ENCODE measurements at regions not wholly inside any gene's neighbourhood (a gene's known extent, or its start where the extent isn't known, plus 50 kb on each side); places are given as distances from the start of the nearest gene placed in this dataset.

DNA sequence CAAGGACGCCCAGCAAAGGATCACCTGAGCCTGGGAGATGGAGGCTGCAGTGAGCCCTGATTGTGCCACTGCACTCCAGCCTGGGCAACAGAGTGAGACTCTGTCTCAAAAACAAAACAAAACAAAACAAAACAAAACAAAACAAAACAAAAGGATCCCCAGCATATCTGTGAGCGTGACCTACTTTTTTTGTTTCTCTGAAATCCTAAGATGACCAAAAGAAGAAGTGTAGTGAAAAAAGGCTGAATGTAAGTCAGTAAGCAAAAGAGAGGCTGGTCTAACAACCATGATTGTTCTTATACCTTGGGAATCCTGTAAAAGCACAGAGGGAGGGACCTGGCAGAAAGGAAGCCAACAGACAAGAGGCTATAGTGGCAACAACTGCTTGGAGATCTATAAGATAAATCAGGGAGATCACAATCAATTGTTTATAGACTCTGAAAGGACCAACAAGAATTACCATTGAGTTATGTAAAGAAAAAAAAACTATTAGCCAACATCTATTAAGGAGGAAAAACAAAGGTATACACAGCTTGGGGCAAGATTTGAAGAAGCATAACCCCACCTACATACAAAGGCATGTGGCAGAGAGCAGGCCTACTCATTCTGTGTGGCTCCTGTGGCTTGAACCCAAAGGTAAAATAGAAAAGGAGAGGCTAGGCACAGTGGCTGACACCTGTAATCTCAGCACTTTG, 255.2 kb upstream of the KLF14 start:
- in situ Hi-C loops (cut with HindIII; ENCODE audit: low sequenced_read_pairs), result no loop called here
- no peak for DNase-seq (ENCODE audit: low read depth, low spot score)
- no peak overlapping the region for H3K4me3 ChIP-seq (ENCODE audit: low read depth, low read length)
- TF ChIP-seq, protein P1, sequence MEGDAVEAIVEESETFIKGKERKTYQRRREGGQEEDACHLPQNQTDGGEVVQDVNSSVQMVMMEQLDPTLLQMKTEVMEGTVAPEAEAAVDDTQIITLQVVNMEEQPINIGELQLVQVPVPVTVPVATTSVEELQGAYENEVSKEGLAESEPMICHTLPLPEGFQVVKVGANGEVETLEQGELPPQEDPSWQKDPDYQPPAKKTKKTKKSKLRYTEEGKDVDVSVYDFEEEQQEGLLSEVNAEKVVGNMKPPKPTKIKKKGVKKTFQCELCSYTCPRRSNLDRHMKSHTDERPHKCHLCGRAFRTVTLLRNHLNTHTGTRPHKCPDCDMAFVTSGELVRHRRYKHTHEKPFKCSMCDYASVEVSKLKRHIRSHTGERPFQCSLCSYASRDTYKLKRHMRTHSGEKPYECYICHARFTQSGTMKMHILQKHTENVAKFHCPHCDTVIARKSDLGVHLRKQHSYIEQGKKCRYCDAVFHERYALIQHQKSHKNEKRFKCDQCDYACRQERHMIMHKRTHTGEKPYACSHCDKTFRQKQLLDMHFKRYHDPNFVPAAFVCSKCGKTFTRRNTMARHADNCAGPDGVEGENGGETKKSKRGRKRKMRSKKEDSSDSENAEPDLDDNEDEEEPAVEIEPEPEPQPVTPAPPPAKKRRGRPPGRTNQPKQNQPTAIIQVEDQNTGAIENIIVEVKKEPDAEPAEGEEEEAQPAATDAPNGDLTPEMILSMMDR (IDR thresholded peaks at IDR 0.05; ENCODE audit: low read depth, low read length), result no peak

DNA sequence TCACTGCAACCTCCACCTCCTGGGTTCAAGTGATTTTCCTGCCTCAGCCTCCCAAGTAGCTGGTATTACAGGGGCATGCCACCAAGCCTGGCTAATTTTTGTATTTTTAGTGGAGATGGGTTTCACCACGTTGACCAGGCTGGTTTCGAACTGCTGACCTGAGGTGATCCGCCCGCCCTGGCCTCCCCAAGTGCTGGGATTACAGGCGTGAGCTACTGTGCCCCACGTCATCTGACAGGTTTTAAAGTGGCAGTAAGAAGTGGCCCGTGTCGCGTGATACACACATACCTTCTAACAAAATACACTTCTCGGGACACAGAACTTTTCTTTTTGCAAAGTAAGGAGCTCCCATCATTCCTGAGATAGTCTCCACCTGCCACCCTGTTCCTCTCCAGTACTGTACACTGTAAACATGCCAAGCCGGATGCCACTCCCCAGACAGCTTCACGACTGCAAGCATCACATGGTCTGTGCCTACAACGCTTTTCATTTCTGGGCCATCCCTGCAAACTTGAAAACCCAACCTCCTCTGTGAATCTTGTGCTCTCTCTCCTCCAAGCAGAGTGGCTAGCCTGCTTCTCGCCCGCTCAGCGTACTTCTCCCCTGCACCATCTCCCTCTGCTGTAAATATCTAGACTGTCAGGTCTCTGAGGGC, 256.3 kb upstream of the KLF14 start:
- in situ Hi-C loops (cut with HindIII; ENCODE audit: low sequenced_read_pairs), result no loop called here
- no peak overlapping the region for H3K4me3 ChIP-seq (ENCODE audit: low read depth, low read length)
- DNase-seq (ENCODE audit: low read depth, low spot score), result no peak

DNA sequence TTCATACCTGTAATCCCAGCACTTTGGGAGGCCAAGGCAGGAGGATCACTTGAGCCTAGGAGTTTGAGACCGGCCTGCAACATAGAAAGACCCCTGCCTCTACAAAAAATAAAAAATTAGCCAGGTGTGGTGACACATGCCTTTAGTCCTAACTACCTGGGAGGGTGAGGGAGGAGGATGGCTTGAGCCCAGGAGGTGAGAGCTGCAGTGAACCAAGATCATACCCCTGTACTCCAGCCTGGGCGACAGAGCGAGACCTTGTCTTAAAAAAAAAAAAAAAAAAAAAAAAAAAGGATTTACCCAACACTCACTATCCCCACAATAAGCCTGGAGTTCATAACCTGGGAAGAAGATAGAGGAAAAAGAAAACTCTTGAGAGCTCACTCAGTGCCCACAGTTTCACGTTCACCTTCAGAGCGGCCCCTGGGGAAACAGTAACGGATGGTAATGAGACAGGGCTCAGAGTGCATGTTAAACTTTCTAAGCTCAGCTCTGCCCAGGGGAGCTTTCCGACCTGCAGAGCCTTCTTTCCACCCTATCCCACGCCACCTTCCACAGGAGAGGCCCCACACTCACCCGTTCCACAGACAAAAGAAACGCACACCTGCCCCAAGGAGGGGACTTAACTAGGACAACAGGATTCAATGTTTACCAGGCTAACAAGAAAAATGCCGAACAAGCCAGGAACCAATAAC, 259.8 kb upstream of the KLF14 start:
- in situ Hi-C loops (cut with HindIII; ENCODE audit: low sequenced_read_pairs), result no loop called here
- no peak for DNase-seq (ENCODE audit: low read depth, low spot score)
- TF ChIP-seq, protein P1 (IDR thresholded peaks at IDR 0.05; ENCODE audit: low read depth, low read length), result no peak
- H3K4me3 ChIP-seq (ENCODE audit: low read depth, low read length), result no peak overlapping the region

More for the DNA sequence above, 256.3 kb upstream of the KLF14 start:
- TF ChIP-seq, protein P1 (IDR thresholded peaks at IDR 0.05; ENCODE audit: low read depth, low read length), result no peak

DNA sequence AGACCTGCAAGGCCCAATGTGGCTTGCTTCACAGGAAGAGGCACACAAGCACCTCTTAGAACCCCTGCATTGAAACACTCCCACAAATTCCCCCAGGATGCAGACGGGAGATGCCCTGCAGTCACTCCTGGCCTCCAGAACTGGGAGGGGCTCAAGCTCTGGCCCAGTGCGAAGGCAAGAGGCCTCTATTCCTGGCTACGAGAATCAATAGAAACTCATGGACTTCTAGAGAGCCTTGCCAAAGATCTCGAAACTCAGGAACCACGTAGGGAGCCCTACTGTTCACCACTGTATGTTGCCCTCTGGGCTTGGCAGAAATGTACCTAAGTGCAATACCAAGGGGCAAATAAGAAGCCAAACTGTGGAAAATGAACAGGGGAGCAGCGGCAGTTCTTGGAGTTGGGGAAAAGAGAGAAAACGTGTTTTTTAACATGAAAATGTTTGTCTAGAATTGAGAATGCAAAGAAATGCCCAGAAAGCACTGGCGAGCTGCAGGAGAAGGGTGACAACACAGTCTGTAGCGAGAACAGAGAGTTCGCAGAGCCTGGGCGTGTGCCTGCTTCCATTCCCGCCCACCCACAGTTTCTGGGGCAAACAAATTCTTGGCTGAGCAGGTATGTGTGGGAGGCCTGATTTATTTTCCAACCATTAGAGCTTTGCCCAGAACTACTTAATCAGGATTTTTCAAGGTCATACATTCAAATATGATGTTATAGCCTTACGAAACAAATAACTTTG, 260.5 kb upstream of the KLF14 start:
- in situ Hi-C loops (cut with HindIII; ENCODE audit: low sequenced_read_pairs), result no loop called here

DNA sequence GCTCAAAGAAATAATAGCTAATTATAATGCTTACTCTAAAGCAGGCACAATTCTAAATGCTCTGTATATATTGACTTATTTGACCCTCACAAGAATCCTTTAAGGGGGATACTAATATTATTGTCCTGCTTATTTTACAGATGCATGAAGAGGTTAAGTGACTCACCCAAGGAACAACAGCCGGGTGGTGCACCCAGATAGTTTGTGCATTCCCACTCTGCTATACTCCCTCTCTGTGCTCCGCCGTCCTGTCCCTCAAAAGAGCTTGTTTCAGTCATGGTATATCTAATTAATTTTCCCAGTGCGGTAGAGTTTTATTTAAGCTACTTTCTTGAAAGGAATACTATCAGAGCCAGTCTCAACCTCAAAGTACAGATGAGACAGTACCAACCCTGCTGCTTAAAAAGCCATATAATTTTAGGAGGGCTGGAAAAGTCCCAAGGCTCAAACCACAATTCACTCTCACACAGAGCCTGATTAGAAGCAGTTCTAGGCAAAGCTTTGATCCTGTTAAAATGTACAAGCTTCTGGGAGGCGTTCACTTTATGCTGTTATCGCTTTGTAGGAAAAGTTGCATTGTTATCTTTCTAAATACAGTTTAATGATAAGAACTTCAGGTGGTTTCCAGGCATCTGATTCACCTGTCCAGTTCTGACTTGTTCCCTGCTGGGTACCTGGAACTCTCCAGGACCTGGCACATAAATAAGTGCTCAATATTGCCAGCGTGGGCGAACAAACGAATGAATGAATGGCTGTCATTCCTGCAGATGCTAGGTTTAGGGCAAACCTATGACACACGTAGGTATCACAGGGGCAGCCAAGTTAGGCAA, 261.5 kb upstream of the KLF14 start:
- H3K4me3 ChIP-seq (ENCODE audit: low read depth, low read length), result no peak overlapping the region
- DNase-seq (ENCODE audit: low read depth, low spot score), result peak; percentile 58
- TF ChIP-seq, protein P1 (IDR thresholded peaks at IDR 0.05; ENCODE audit: low read depth, low read length), result no peak
- in situ Hi-C loops (cut with HindIII; ENCODE audit: low sequenced_read_pairs), result no loop called here

More for the DNA sequence above, 260.5 kb upstream of the KLF14 start:
- TF ChIP-seq, protein P1 (IDR thresholded peaks at IDR 0.05; ENCODE audit: low read depth, low read length), result no peak
- DNase-seq (ENCODE audit: low read depth, low spot score), result no peak
- no peak overlapping the region for H3K4me3 ChIP-seq (ENCODE audit: low read depth, low read length)
